ENCODE measurements at regions not wholly inside any gene's neighbourhood (a gene's known extent, or its start where the extent isn't known, plus 50 kb on each side); places are given as distances from the start of the nearest gene placed in this dataset.
"Not testable (repeated sequence)": the region's sequence is repeated elsewhere in the genome, so short reads cannot be mapped to it uniquely, and the experiment has no call there.

DNA sequence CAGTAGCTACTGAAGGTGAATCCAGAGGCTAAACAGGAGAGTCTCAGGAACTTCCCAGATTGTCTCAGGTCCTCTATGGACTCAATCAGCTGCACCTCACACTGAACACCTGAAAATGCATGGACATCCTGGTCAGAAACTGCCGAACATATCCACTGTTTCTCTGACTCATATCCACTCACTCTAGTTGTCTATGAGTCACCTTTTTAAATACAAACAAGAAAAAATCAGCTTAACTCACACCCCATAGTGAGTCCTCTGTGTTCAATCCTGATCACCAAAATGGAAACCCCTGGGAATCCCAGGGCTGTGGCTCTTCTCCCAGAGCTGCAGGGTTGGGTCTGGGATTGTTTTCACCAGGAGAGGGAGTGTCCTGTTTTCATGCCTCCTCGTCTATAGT lies 556.7 kb downstream of the TMEM121 start:
- Histone ChIP-seq H3K9me3 (replicated peaks in 1 of 3) (no peaks in the 10 kb centered on the region), H3K27me3 (peaks cover 8% of the 10 kb centered on the region), H3K4me3 (no peak overlapping the region), H3K4me1 (replicated peaks in 1 of 2) (no peaks in the 10 kb centered on the region), H3K27ac (no peak overlapping the region), H3K36me3 (replicated peaks in 1 of 2) (no peaks in the 10 kb centered on the region)
- DNase-seq: no peak
- WGBS, 4 donors: 40 to 50% (median 50%) methylated on average over 1 to 2 of the region's 2 CpGs; no CpG with 5 or more reads in 1 of the 4 donors
- intact Hi-C loops (cut with DNase I): no loop called here
- no peak for TF ChIP-seq POLR2A (IDR thresholded peaks at IDR 0.05)
- TF ChIP-seq, protein P1, sequence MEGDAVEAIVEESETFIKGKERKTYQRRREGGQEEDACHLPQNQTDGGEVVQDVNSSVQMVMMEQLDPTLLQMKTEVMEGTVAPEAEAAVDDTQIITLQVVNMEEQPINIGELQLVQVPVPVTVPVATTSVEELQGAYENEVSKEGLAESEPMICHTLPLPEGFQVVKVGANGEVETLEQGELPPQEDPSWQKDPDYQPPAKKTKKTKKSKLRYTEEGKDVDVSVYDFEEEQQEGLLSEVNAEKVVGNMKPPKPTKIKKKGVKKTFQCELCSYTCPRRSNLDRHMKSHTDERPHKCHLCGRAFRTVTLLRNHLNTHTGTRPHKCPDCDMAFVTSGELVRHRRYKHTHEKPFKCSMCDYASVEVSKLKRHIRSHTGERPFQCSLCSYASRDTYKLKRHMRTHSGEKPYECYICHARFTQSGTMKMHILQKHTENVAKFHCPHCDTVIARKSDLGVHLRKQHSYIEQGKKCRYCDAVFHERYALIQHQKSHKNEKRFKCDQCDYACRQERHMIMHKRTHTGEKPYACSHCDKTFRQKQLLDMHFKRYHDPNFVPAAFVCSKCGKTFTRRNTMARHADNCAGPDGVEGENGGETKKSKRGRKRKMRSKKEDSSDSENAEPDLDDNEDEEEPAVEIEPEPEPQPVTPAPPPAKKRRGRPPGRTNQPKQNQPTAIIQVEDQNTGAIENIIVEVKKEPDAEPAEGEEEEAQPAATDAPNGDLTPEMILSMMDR (IDR thresholded peaks at IDR 0.05): no peak

DNA sequence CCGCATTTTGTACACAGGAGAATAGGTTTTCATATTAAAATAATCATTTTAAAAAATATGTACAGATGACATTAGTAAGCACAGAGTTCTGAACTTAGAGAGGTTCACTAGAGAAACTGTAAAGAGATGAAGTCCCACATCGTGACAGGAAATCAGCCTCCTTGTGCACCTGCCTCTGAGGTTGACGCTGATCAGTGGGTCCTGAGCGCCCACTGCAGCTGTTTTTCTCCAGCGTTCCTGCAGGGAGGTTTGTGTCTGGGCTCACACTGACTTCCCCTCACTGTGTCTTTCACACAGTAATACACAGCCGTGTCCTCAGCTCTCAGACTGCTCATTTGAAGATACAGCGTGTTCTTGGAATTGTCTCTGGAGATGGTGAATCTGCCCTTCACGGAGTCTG lies 561.5 kb downstream of the TMEM121 start:
- intact Hi-C loops (cut with DNase I): no loop called here
- TF ChIP-seq, protein P1 (IDR thresholded peaks at IDR 0.05): no peak
- TF ChIP-seq POLR2A (IDR thresholded peaks at IDR 0.05): no peak
- no peak overlapping the region for H3K4me3 ChIP-seq
- DNase-seq: no peak
- H3K27me3 ChIP-seq: no peaks in the 10 kb centered on the region
- 54 to 66% (median 61%) methylated on average over 6 to 8 of the region's 8 CpGs; no CpG with 5 or more reads in 1 of the 4 donors for WGBS, 4 donors
- no peaks in the 10 kb centered on the region for H3K9me3 ChIP-seq (replicated peaks in 1 of 3)
- H3K27ac ChIP-seq: no peak overlapping the region
- no peaks in the 10 kb centered on the region for H3K36me3 ChIP-seq (replicated peaks in 1 of 2)
- no peaks in the 10 kb centered on the region for H3K4me1 ChIP-seq (replicated peaks in 1 of 2)

DNA sequence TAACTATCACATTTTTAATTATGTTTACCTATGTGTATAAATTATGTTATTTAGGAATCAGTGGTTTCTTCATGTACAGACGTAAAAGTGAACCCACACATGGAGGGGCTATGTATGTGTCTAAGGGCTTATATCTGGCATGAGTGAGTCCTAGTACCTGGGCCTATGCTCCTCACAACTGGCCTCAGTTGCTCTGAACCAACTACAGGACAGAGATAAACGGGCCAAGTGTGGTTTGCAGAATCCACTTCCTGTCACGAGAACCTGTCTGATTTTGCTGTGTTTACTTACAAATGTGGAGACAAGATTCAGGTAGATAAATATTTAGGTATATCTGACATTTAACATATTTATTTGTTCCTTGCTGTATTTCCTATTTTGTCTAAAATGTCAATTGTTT lies 562.5 kb downstream of the TMEM121 start:
- DNase-seq; H3K36me3 ChIP-seq (replicated peaks in 1 of 2); H3K9me3 ChIP-seq (replicated peaks in 1 of 3); H3K4me3 ChIP-seq; H3K4me1 ChIP-seq (replicated peaks in 1 of 2); H3K27ac ChIP-seq; H3K27me3 ChIP-seq; intact Hi-C loops (cut with DNase I): not testable (repeated sequence)
- WGBS, 4 donors: 52 to 61% (median 58%) methylated on average over 2 to 3 of the region's 3 CpGs; no CpG with 5 or more reads in 1 of the 4 donors

- peak in 2 of 7 donors; percentile 28 to 31 for DNase-seq
- 37% methylated on average over 11 of the region's 11 CpGs; no CpG with 5 or more reads in 3 of the 4 donors for WGBS, 4 donors
- H3K9me3 ChIP-seq (replicated peaks in 1 of 3): no peaks in the 10 kb centered on the region
- H3K27ac ChIP-seq: no peak overlapping the region
- H3K27me3 ChIP-seq: no peaks in the 10 kb centered on the region
- intact Hi-C loops (cut with DNase I): no loop called here
- no peaks in the 10 kb centered on the region for H3K36me3 ChIP-seq (replicated peaks in 1 of 2)
- H3K4me1 ChIP-seq (replicated peaks in 1 of 2): no peaks in the 10 kb centered on the region
- H3K4me3 ChIP-seq: no peak overlapping the region
- TF ChIP-seq, protein P1 (IDR thresholded peaks at IDR 0.05): peak in 3 of 6 experiments; percentile 22 to 40 (median 30)
- TF ChIP-seq POLR2A (IDR thresholded peaks at IDR 0.05): no peak
Measured at GRCh38 chr14:106094654-106095189, 568.3 kb downstream of the TMEM121 start.

- intact Hi-C loops (cut with DNase I): no loop called here
- 53% methylated on average over 7 of the region's 7 CpGs; no CpG with 5 or more reads in 3 of the 4 donors for WGBS, 4 donors
Measured at GRCh38 chr14:106107703-106108102, 581.3 kb downstream of the TMEM121 start.

More at GRCh38 chr14:106107703-106108102, 581.3 kb downstream of the TMEM121 start:
- no peak for DNase-seq
- Histone ChIP-seq H3K4me1 (replicated peaks in 1 of 2) (no peaks in the 10 kb centered on the region), H3K9me3 (replicated peaks in 1 of 3) (no peaks in the 10 kb centered on the region), H3K4me3 (no peak overlapping the region), H3K27me3 (peaks cover 11% of the 10 kb centered on the region), H3K27ac (no peak overlapping the region), H3K36me3 (replicated peaks in 1 of 2) (no peaks in the 10 kb centered on the region)
- TF ChIP-seq, protein P1 (IDR thresholded peaks at IDR 0.05): no peak
- TF ChIP-seq POLR2A (IDR thresholded peaks at IDR 0.05): no peak
